Ovary (tissue), 7 donors: ENCODE measurements at regions not wholly inside any gene's neighbourhood (a gene's known extent, or its start where the extent isn't known, plus 50 kb on each side); places are given as distances from the start of the nearest gene placed in this dataset.
A peak's percentile ranks its signal among the peaks of the same experiment; 100 is the strongest.
"Not testable (repeated sequence)": the region's sequence is repeated elsewhere in the genome, so short reads cannot be mapped to it uniquely, and the experiment has no call there.

Source experiments
- DNase-seq, 5 donors: peaks; one replicate each; pipeline ENCODE4 v3.0.0-alpha.2; 2019 to 2020
- H3K27ac ChIP-seq, 2 donors: fragments of 200-600 bp; one replicate each; pipeline versions ENCODE4 v1.5.1 to v1.8.0; 2019 to 2022
- H3K27me3 ChIP-seq: fragments of 200-600 bp; one replicate; pipeline ENCODE4 v1.8.0; 2022
- H3K36me3 ChIP-seq: fragments of 200-600 bp; sonication (generic); one replicate; pipeline ENCODE4 v1.5.1; 2019
- H3K4me1 ChIP-seq: one replicate; pipeline ENCODE4 v1.8.1; 2013; ENCODE audit warnings: mild to moderate bottlenecking, moderate library complexity; ENCODE audit not compliant: insufficient read depth
- H3K4me3 ChIP-seq: fragments of 200-600 bp; sonication (generic); one replicate; pipeline ENCODE4 v1.5.1; 2017
- H3K9me3 ChIP-seq, 2 donors: fragments of 200-600 bp in 1 of 2; sonication (generic) in 1 of 2; one replicate each; pipeline versions ENCODE4 v1.5.1 to v1.8.1; 2013 to 2019; ENCODE audit warnings: mild to moderate bottlenecking in 1 of 2, moderate library complexity in 1 of 2
- WGBS, 3 donors: extraction: QIAGEN DNeasy Blood & Tissue Kit in 1 of 3; methylation state at CpG; one replicate each; pipeline versions ENCODE4 v1.1.5 to v1.1.7; 2013 to 2017; 5-methylcytosine and 5-hydroxymethylcytosine counted together
- intact Hi-C, 4 donors: fragments of 100-400 bp; cut with DNase I; formaldehyde crosslinking; loops; one replicate each; pipeline versions ENCODE4 v1.11.0 to v1.15.1; 2022 to 2023
- donor health status: DM: no; HTN: no; CAD: no; lungs with moderate emphysema.
- donor health status: DM: no; HTN: no; CAD: no.
- donor health status: Bipolar disorder and iron deficiency.
- donor health status: DM: no; HTN: no; CAD: no.
- donor health status: DM: yes; HTN: yes; CAD: no.

- H3K4me1 ChIP-seq, H3K36me3 ChIP-seq, DNase-seq, intact Hi-C loops, H3K27ac ChIP-seq, H3K27me3 ChIP-seq, H3K4me3 ChIP-seq, H3K9me3 ChIP-seq: not testable (repeated sequence)
- WGBS, 3 donors, result 0 to 82% methylated on average over 1 to 7 of the region's 11 CpGs; no CpG with 5 or more reads in 1 of the 3 donors
Measured at GRCh38 chr14:19511055-19511454, 76.9 kb upstream of the POTEG start.

GRCh38 chr14:19489475-19489874, 55.3 kb upstream of the POTEG start:
- H3K4me1 ChIP-seq, H3K27me3 ChIP-seq, H3K36me3 ChIP-seq, H3K9me3 ChIP-seq, intact Hi-C loops, DNase-seq, H3K27ac ChIP-seq, H3K4me3 ChIP-seq: not testable (repeated sequence)
- WGBS, 3 donors, result 81 to 87% (median 85%) methylated on average over 2 of the region's 2 CpGs

GRCh38 chr14:19488457-19488856, 54.3 kb upstream of the POTEG start:
- H3K27ac ChIP-seq, H3K36me3 ChIP-seq, H3K27me3 ChIP-seq, H3K9me3 ChIP-seq, H3K4me3 ChIP-seq, H3K4me1 ChIP-seq, intact Hi-C loops: not testable (repeated sequence)
- DNase-seq, result peak in 1 of 5 donors; percentile 33
- WGBS, 3 donors, result 73 to 94% (median 85%) methylated on average over 2 to 3 of the region's 3 CpGs

- H3K9me3 ChIP-seq, DNase-seq, H3K4me1 ChIP-seq, H3K27ac ChIP-seq, H3K36me3 ChIP-seq, H3K27me3 ChIP-seq, H3K4me3 ChIP-seq, intact Hi-C loops: not testable (repeated sequence)
- no CpG with 5 or more reads among the region's 14 CpGs for WGBS, 3 donors
Measured at GRCh38 chr14:19487690-19488089, 53.5 kb upstream of the POTEG start.

GRCh38 chr14:19487265-19487664, 53.1 kb upstream of the POTEG start:
- intact Hi-C loops, H3K36me3 ChIP-seq, H3K27ac ChIP-seq, H3K9me3 ChIP-seq, H3K4me3 ChIP-seq, H3K27me3 ChIP-seq, H3K4me1 ChIP-seq: not testable (repeated sequence)
- peak in 2 of 5 donors; percentile 6 to 38 for DNase-seq
- WGBS, 3 donors, result 90 to 96% (median 92%) methylated on average over 10 to 11 of the region's 15 CpGs

- 79 to 92% (median 80%) methylated on average over 4 of the region's 9 CpGs for WGBS, 3 donors
- intact Hi-C loops, result not testable (repeated sequence)
- peak in 2 of 5 donors; percentile 8 to 40 for DNase-seq
Measured at GRCh38 chr14:19485346-19485745, 51.2 kb upstream of the POTEG start.

More at GRCh38 chr14:19485346-19485745, 51.2 kb upstream of the POTEG start:
- not testable (repeated sequence) for H3K27me3 ChIP-seq, H3K4me1 ChIP-seq, H3K9me3 ChIP-seq, H3K27ac ChIP-seq, H3K36me3 ChIP-seq, H3K4me3 ChIP-seq
